Right ventricle myocardium superior (tissue), 1 donor: ENCODE measurements at regions not wholly inside any gene's neighbourhood (a gene's known extent, or its start where the extent isn't known, plus 50 kb on each side); places are given as distances from the start of the nearest gene placed in this dataset.

Experiments used
- ATAC-seq: fragments of 200-7000 bp; cut with Tn5 transposase; one replicate; pipeline ENCODE4 v1.9.1; 2020; ENCODE audit warnings: mild to moderate bottlenecking; ENCODE audit not compliant: poor library complexity
- DNase-seq: peaks from one replicate; pipeline ENCODE4 v3.0.0-alpha.2; 2020
- intact Hi-C: fragments of 100-400 bp; cut with DNase I; formaldehyde crosslinking; loops from one replicate; pipeline ENCODE4 v1.11.2; 2022
- donor health status: DM: no; HTN: yes; CAD: no; lungs with severe emphysema.

DNA sequence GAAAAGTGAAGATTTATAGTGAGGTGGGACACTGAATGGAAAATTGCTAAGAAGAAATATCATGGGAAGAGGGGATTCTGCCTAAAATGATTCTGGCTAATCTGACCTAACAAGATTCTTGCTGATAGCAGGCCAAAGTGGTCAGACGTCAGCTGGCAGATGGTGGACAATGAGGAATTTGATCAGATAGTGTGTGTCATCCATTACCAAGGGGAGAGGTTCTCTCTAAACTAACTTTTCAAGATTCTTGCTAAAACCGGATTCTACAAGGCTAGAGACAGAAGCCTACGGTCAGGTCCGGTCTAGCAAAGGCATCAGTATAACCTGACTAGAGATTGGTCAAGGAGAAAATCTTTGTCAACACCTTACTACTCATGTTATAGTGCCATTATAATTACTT, 306.0 kb downstream of the ZNF608 start:
- no peak for DNase-seq
- no peak for ATAC-seq
- intact Hi-C loops = no loop called here

DNA sequence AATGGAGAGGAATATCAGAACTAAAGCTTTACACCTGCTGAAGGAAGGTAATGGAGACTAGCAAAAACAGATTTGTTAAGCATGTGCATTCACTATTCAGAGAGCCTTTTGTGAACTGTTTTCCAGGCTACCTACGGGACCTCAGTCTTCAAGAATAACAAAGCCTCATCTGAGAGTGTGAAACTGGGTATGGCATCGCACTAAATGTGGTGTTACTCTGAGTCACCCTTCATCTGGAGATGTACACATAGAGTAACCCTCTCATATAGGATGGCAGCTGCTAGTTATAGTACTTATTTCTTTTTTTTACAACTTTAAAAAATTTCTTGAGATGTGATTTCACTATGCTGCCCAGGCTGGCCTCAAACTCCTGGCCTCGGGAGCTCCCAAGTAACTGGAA, 306.8 kb downstream of the ZNF608 start:
- DNase-seq (no peak), ATAC-seq (no peak)
- intact Hi-C loops = no loop called here

DNA sequence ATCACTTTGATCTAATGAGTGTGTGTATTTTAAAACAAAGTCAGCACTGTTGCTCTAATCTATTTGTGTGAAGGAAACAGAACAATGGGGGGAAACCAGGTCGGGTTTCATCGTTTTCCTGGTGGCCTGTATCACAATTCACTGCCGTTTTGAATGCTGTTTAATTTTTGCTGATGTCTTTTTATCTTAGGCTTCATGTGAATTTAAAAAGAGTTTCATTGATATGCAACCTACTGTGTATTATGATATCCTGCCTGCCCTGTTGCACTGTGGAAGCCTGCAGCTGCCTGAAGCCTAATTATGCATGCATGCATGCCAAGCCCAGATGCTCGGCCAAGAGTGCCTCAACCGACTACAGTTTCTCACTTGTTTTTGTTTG, 307.5 kb downstream of the ZNF608 start:
- peak; percentile 56 for ATAC-seq
- peak; percentile 37 for DNase-seq
- intact Hi-C loops = no loop called here

DNA sequence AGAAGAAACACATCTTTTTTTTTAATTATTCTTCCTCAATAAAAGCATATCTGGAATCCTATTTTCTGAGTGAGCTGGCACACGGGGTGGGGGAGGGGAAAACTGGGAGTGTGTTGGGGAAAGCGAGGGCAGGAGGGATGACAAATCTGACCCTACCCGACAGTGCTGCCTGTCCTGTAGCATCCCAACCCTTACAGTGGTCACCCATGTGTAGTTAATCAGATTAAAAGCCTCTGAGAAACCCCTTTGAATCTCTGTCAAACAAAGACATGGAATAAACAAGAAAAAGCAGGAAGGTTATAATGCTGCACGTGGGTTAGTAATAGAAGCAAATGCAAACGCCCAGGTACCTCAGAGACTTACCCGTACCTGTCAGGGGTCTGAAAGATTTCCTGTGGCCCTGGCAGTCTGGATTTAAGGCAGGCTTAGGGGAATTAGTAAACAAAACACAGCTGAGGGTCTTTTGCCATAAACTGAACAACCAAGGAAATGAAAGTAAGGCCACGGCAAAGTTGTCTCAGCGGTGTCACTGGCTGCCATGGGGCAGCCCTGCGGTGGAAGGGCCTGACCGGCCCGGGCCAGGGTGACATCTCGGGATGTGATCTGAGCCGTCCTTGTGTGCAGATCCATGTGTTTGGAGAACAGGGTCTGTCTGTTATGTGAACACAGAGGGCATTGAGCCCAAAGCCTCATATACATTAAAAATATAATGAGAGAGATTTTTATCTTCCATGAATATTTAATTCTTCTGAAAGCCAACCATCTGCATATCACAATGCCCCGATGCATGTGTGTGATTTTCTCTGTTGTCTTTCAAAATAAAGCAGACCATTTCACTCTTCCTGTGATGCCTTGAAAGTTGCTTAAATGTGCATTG, 308.2 kb downstream of the ZNF608 start:
- ATAC-seq = no peak
- intact Hi-C loops = no loop called here
- DNase-seq = no peak

DNA sequence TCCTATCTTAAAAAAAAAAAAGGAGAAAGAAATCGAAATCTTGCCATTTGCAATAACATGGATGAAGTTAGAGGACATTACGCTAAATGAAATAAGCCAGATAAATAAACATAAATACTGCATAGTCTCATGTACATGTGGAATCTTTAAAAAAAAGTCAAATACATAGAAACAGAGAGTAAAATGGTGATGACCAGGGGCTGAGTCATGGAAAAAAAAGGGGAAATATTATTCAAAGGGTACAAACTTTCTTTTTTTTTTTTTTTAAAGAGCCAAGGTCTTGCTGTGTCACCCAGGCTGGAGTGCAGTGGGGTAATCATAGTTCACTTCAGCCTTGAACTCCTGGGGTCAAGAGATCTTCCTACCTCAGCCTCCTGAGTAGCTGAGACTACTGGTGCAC, 310.1 kb downstream of the ZNF608 start:
- ATAC-seq = no peak
- no peak for DNase-seq
- intact Hi-C loops = no loop called here

DNA sequence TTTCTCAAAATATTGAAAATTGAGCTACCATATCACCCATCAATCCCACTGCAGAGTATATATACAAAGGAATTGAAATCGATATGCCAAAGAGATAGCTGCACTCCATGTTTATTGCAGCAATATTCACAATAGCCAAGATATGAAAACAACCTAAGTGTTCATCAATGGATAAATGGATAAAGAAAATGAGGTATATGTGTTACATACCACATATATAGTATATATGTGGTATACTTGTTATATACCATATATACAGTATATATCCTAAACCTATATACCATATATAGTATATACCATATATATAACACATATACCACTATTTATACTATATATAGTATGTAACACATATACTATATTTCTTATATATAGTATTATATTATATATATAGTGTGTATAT, 313.3 kb downstream of the ZNF608 start:
- ATAC-seq = no peak
- intact Hi-C loops = no loop called here

DNA sequence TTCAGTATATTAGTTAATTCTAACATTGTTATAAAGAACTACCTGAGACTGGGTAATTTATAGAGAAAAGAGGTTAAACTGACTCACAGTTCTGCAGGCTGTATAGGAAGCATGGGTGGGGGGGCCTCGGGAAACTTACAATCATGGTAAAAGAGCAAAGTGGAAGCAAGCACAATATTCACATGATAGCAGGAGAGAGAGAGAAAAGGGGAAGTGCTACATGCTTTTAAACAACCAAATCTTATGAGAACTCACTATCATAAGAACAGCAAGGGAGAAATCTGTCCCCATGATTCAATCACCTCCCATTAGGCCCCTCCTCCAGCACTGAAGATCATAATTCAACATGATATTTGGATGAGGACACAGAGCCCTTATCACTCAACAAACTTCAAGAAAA, 324.9 kb downstream of the ZNF608 start:
- DNase-seq (no peak), ATAC-seq (no peak)
- intact Hi-C loops = no loop called here

More for the DNA sequence above, 313.3 kb downstream of the ZNF608 start:
- DNase-seq = no peak

DNA sequence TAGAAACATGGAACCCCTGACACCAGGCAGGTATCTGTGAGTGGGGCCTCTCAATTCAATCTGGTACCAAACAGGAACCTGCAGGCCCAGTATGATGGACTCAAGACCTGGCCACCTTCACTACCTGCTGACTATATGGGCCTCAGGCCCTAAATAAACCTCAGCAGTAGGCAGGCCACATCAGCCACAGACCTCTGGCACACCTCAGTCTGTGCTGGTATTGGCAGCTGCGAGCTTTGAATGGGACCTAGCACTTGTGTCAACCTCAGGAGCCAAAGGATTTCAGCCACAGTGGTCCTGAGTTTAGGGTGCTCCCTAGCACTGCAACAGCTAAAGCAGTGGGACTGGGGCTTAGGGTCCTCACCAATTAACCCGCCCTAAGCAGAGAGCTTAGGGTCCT, 325.5 kb downstream of the ZNF608 start:
- no peak for ATAC-seq
- intact Hi-C loops = no loop called here
- DNase-seq = no peak

DNA sequence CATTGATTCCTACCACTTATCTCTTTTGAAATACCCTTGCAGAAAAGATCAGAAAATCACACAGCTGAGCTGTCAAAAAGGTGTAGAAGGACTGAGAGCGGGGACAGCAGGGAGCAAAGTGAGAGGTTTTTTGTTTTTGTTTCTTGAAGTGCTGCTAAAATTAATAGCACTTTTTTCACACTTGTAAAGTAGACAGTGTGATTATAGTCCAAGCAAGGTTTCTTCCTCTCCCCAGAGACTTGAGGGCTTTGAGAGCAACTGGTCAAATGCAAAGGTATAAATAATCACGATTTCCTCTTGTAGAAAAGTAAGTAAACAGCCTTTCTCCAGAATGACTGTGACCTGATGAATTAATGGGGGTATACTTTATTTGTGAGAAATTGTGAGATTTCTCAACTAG, 326.9 kb downstream of the ZNF608 start:
- no peak for ATAC-seq
- intact Hi-C loops = no loop called here

DNA sequence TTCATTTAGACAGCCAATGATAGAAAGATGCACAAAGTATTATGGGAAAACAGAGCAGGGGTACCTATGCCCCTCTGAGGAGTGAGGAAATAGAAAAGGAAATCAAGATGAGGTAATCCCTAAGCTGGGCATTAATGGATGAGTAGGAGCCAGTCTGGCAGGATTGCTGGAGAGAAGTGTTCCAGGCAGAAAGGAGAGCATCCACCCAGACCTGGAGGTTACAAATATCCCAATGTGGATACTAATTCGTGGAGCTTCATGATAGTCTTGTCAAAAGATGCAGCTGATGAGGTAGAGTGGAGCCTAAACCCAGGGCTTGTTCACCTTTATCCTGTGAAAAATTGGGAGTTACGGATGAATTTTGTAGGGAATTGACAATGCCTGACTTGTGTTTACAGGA, 328.0 kb downstream of the ZNF608 start:
- DNase-seq = no peak
- ATAC-seq = no peak

More for the DNA sequence above, 326.9 kb downstream of the ZNF608 start:
- no peak for DNase-seq

DNA sequence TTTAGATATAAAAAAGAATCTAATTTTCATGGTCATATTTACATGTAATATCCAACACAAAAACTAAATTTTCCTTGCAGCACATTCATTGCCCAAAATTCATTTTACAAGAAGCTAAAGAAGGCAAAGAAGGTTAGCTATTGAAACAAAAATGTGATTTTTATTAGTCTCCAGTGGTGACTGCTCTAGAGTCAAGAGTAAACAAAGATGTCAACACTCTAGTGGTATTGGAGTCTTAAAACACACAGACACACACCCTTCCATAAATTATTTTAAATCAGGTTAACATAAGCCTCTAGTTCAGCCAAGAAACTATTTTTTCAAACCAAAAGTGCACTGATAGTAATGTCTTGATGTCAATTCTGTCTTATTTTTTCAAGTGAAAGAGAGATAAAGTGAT, 329.2 kb downstream of the ZNF608 start:
- intact Hi-C loops = no loop called here
- ATAC-seq = no peak
- DNase-seq = no peak

More for the DNA sequence above, 328.0 kb downstream of the ZNF608 start:
- intact Hi-C loops = no loop called here

DNA sequence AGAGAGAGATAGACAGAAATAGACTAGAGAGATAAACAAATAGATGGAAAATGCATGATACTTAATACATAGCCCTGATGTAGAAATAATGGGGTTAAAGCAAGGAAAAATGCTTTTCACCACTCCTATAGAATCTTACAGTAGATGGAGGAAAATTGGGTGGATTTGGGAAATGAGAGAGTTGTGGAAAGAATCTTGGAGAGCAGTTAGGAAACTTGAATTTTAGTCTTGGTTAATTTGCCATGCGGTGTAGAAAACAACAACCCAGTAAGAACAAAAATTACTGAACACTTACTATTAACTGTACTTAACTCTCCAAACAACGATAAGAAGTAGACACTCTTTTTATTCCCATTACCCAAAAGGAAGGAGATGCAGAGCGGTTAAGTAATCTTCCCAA, 329.8 kb downstream of the ZNF608 start:
- ATAC-seq (no peak), DNase-seq (no peak)
- intact Hi-C loops = no loop called here

DNA sequence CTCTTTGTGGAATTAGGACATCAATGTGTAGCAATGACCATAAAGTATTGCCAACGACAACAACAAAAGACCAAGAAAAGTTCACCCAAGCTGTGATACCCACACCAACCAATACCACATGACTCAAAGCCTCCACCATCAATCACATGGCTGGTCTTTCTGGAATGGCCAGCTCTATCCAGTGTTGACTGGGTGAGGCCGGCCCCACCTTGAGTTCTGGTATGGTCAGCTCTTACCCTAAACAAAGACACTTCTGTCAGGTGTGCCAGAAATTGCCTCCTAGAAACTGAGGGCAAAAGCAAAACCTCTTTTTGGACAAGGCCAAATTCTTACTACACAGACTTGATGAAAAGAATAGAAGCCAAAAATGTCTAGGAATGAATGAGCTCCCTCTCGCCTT, 331.5 kb downstream of the ZNF608 start:
- intact Hi-C loops = no loop called here
- ATAC-seq = no peak
- DNase-seq = no peak

DNA sequence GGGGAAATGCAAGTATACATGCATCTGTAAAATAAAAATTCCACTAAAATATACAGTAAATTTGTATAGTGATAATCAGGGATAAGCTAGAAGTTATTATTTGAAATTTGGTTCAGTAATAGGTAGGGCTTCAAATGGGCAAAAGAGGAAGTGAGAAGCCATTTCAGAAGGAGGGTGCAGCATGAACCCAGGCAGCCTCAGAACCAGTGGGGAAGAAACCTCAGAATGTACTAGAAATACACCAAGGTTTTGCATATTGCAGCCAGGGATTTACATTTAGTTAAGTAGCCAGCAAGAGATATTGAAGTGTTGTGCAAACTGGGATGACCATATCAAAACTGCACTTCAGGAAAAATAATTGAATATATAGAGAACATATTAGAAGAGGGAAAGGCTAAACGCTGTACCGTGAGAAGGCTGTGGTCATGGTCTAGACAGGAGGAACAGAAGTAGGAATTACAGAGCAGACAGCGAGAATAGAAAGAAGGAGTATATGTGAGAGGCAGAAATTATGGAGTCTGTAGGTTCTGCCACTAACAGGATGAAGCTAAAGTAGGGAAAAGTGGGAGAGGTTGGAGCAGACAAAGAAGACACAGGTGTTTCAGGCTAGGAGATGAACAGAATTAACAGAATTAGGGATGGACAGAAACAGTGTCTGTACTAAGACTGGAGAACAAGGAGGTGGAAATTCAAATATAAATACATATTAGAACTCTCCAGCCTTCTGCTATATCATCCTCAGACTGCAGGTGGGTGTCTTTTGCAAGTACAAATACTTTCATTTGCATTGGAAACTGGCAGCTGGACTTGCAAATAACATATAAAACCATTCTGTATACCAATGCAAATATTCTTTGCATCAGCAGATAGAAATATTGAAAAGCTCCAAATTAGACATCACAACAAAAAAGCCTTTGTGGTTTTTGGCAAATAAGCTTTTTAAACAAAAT, 335.6 kb downstream of the ZNF608 start:
- no peak for ATAC-seq
- no peak for DNase-seq
- intact Hi-C loops = no loop called here

DNA sequence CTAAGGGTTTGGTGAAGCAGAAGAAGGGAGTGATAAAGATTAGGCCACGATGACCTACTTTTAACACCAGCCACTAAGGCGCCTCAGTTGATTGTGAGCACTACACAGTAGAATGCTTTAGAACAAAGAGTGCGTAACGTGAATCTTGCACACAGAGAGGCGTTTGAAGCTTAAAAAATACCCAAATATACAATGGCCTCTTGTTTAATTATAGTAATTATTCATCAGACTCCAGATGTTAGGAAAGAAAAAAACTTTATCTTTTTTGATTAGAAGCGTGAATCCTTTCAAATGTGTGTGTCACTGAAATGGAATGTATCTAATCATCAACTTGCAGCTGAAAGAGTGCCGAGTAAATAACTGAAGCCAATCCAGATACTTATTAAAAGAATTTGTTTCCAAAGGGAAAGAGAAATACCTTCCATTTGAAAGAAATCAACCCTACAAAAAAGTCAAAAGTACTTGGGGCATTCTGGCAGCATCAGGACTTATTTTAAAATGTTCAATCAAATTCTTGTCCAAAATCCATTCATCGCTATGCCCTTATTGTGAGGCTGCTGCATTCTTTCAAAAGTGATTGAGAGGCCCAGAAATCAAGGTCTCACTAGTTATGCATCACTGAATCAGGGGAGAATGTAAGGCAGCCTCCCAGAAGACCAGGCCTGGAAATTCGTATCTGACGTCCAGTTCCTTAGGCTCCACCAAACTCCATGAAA, 337.5 kb downstream of the ZNF608 start:
- ATAC-seq = peak; percentile 70
- intact Hi-C loops = no loop called here
- no peak for DNase-seq

DNA sequence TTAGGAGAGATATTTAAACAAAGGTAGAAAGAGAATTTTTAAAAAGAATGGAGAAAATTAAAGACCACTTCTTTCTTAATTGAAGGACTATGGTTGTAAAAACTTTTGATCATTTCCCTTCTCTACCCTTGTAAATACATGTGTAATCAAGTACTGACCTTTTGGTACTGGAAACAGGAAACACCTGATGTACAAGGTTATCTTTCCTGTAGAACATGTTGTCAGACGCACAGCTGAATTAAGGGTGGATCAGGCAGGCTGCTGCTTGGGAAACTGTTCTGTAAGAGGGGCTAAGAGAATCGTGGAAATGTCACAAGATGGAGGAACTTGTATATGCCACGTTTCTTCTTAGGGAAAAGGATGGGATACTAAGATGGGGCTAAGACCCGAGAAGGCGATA, 341.6 kb downstream of the ZNF608 start:
- intact Hi-C loops = no loop called here
- DNase-seq (no peak), ATAC-seq (no peak)

DNA sequence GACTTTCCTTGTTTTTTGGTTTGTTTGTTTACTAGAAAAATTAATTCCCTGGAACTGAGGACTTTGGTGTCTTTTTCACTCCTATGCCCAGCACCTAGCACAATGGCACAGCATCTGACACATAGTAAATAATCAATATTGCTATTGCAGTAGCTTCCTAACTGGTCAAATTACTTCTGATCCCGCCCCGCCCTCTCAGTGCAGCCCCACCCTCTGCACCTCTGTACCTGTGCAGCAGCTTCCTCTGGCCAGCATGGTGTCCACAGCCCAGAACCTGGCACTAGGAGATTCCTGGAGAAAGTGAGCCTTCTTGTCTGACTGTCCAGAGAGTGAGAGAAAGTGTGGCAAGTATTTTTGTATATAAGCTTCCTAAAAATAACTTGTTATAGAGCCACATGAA, 343.2 kb downstream of the ZNF608 start:
- no peak for DNase-seq
- ATAC-seq = peak; percentile 21
- intact Hi-C loops = no loop called here

DNA sequence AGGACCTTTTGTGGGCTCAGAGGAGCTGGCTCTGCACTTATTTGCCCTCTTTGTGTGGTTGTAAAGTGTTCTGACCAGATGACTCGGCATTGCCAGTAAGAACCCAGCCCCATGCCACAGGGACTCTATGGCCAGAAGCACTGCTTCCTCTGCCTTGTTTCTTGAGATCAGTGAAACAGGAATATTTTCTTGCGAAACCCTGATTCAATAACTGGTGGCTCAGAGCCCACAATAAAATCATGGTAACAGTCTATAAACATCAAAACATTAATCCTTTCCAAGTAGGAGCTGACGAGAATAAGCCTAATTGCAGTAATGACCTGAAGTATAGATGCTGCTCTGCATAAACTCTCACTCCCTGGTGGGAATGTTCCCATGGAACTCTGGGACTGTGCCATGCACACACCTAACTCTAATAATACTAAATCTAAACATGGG, 344.3 kb downstream of the ZNF608 start:
- peak; percentile 91 for ATAC-seq
- intact Hi-C loops = no loop called here
- DNase-seq = peak; percentile 56

DNA sequence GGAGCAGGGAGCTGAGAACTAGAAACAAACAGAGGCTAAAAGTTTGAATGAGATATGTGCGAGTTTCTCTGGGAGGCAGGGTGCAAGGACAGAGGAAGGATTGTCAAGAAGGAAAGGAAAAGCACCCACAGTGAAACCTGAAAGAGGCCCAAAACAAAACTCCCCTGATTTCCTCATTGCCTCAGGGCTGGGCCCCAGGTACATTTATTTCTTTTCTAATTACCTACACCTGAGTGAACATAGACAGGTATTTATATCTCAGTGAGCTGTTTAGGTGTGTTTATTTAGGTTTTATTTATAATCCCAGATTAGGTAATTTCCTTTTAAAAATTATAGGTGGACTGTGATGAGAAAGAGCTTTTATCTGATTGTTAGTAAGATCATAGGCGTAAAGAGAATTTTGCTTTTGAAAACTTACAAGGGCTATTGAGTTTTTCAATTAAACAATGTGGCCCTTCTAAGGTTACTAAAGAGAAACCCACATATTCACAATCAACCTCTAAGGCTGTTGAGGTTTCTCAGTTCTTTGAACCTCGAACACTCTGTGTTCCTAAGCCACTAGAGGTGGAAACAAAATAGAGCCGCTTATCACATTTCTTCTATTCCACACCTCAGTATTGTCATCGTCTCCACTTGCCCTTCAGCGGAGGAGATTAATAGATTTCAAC, 344.8 kb downstream of the ZNF608 start:
- intact Hi-C loops = no loop called here
- no peak for DNase-seq
- no peak for ATAC-seq
